ENCODE measurements at regions not wholly inside any gene's neighbourhood (a gene's known extent, or its start where the extent isn't known, plus 50 kb on each side); places are given as distances from the start of the nearest gene placed in this dataset.

DNA sequence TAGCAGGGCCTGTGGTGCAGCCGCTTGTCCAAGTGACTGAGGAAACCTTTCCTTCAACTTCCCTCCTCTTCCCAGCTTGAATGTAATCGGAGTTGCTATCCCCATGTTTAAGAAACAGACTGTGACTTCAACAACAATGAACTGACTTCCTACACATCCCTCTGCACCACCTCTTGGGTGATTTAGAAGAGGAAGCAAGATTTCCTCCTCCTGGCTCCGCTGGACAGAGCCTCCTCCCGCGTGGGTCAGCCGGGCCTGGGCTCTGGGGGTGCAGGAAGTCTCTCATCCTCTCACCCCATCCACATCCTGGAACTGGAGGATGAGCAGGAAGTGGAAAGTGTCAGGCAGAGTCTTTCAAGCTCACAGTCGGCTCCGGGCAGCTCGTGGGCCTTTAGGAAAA is 84.3 kb downstream of the GATA6 start:
- TF ChIP-seq, protein P1, sequence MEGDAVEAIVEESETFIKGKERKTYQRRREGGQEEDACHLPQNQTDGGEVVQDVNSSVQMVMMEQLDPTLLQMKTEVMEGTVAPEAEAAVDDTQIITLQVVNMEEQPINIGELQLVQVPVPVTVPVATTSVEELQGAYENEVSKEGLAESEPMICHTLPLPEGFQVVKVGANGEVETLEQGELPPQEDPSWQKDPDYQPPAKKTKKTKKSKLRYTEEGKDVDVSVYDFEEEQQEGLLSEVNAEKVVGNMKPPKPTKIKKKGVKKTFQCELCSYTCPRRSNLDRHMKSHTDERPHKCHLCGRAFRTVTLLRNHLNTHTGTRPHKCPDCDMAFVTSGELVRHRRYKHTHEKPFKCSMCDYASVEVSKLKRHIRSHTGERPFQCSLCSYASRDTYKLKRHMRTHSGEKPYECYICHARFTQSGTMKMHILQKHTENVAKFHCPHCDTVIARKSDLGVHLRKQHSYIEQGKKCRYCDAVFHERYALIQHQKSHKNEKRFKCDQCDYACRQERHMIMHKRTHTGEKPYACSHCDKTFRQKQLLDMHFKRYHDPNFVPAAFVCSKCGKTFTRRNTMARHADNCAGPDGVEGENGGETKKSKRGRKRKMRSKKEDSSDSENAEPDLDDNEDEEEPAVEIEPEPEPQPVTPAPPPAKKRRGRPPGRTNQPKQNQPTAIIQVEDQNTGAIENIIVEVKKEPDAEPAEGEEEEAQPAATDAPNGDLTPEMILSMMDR (IDR thresholded peaks at IDR 0.05), result no peak
- TF ChIP-seq POLR2A (IDR thresholded peaks at IDR 0.05), result no peak

Data from prostate gland (tissue), 2 donors.